ENCODE measurements at regions not wholly inside any gene's neighbourhood (a gene's known extent, or its start where the extent isn't known, plus 50 kb on each side); places are given as distances from the start of the nearest gene placed in this dataset.

- no peak for TF ChIP-seq POLR2AphosphoS5 (IDR thresholded peaks at IDR 0.05)
- no peak for TF ChIP-seq CTCF (IDR thresholded peaks at IDR 0.05)
- no peak for TF ChIP-seq EP300 (IDR thresholded peaks at IDR 0.05)
- TF ChIP-seq POLR2A (IDR thresholded peaks at IDR 0.05): no peak
- H3K4me3 ChIP-seq: no peak overlapping the region
- H3K4me1 ChIP-seq: peaks cover 0 to 5% (median 3%) of the 10 kb centered on the region in 3 donors
- H3K9me3 ChIP-seq: no peaks in the 10 kb centered on the region
- 57 to 66% methylated on average over 3 to 5 of the region's 5 CpGs for WGBS, 2 donors (ENCODE audit: low coverage in 1 of 2)
- no peaks in the 10 kb centered on the region for H3K36me3 ChIP-seq
- H3K27me3 ChIP-seq: no peaks in the 10 kb centered on the region
- no peak for ATAC-seq
- no peak overlapping the region for H3K27ac ChIP-seq
These were observed 121.0 kb upstream of the ARHGAP5 start for GRCh38 chr14:31955936-31956579.

GRCh38 chr14:31957565-31957964 is 119.5 kb upstream of the ARHGAP5 start:
- Histone ChIP-seq H3K9me3 (no peaks in the 10 kb centered on the region), H3K27ac (no peak overlapping the region), H3K27me3 (no peaks in the 10 kb centered on the region), H3K36me3 (no peaks in the 10 kb centered on the region), H3K4me3 (no peak overlapping the region), H3K4me1 (no peaks in the 10 kb centered on the region)
- TF ChIP-seq CTCF (IDR thresholded peaks at IDR 0.05): no peak
- no peak for TF ChIP-seq POLR2A (IDR thresholded peaks at IDR 0.05)
- TF ChIP-seq EP300 (IDR thresholded peaks at IDR 0.05): no peak
- no peak for TF ChIP-seq POLR2AphosphoS5 (IDR thresholded peaks at IDR 0.05)
- 96 to 100% methylated on average over 1 to 2 of the region's 2 CpGs for WGBS, 2 donors (ENCODE audit: low coverage in 1 of 2)
- no peak for ATAC-seq

- H3K36me3 ChIP-seq: no peaks in the 10 kb centered on the region
- H3K9me3 ChIP-seq: no peaks in the 10 kb centered on the region
- H3K4me3 ChIP-seq: no peak overlapping the region
- 80 to 100% methylated on average over 2 to 5 of the region's 5 CpGs for WGBS, 2 donors (ENCODE audit: low coverage in 1 of 2)
- ATAC-seq: no peak
- H3K27ac ChIP-seq: no peak overlapping the region
- no peaks in the 10 kb centered on the region for H3K27me3 ChIP-seq
- TF ChIP-seq POLR2A (IDR thresholded peaks at IDR 0.05) (no peak), CTCF (IDR thresholded peaks at IDR 0.05) (no peak), POLR2AphosphoS5 (IDR thresholded peaks at IDR 0.05) (no peak), EP300 (IDR thresholded peaks at IDR 0.05) (no peak)
- no peaks in the 10 kb centered on the region for H3K4me1 ChIP-seq
These were observed 117.1 kb upstream of the ARHGAP5 start for GRCh38 chr14:31960039-31960438.

GRCh38 chr14:31961896-31962295 is 115.2 kb upstream of the ARHGAP5 start:
- 79 to 100% methylated on average over 2 to 3 of the region's 3 CpGs for WGBS, 2 donors (ENCODE audit: low coverage in 1 of 2)
- no peak overlapping the region for H3K27ac ChIP-seq
- no peaks in the 10 kb centered on the region for H3K9me3 ChIP-seq
- TF ChIP-seq POLR2A (IDR thresholded peaks at IDR 0.05) (no peak), CTCF (IDR thresholded peaks at IDR 0.05) (no peak), EP300 (IDR thresholded peaks at IDR 0.05) (no peak), POLR2AphosphoS5 (IDR thresholded peaks at IDR 0.05) (no peak)
- no peak overlapping the region for H3K4me3 ChIP-seq
- no peaks in the 10 kb centered on the region for H3K27me3 ChIP-seq
- peaks cover 0 to 3% (median under 1%) of the 10 kb centered on the region in 3 donors for H3K4me1 ChIP-seq
- no peak for ATAC-seq
- H3K36me3 ChIP-seq: no peaks in the 10 kb centered on the region

- 89 to 92% methylated on average over 3 to 4 of the region's 4 CpGs for WGBS, 2 donors (ENCODE audit: low coverage in 1 of 2)
- Histone ChIP-seq H3K27ac (no peak overlapping the region), H3K36me3 (no peaks in the 10 kb centered on the region), H3K4me3 (no peak overlapping the region), H3K4me1 (peaks cover 0 to 11% (median 6%) of the 10 kb centered on the region in 3 donors), H3K27me3 (no peaks in the 10 kb centered on the region), H3K9me3 (no peaks in the 10 kb centered on the region)
- TF ChIP-seq POLR2A (IDR thresholded peaks at IDR 0.05) (no peak), EP300 (IDR thresholded peaks at IDR 0.05) (no peak), POLR2AphosphoS5 (IDR thresholded peaks at IDR 0.05) (no peak), CTCF (IDR thresholded peaks at IDR 0.05) (no peak)
- no peak for ATAC-seq
These were observed 114.2 kb upstream of the ARHGAP5 start for GRCh38 chr14:31962920-31963319.

Measured in gastroesophageal sphincter (tissue), 4 donors.